ENCODE measurements at regions not wholly inside any gene's neighbourhood (a gene's known extent, or its start where the extent isn't known, plus 50 kb on each side); places are given as distances from the start of the nearest gene placed in this dataset.
"Not testable (repeated sequence)": the region's sequence is repeated elsewhere in the genome, so short reads cannot be mapped to it uniquely, and the experiment has no call there.

DNA sequence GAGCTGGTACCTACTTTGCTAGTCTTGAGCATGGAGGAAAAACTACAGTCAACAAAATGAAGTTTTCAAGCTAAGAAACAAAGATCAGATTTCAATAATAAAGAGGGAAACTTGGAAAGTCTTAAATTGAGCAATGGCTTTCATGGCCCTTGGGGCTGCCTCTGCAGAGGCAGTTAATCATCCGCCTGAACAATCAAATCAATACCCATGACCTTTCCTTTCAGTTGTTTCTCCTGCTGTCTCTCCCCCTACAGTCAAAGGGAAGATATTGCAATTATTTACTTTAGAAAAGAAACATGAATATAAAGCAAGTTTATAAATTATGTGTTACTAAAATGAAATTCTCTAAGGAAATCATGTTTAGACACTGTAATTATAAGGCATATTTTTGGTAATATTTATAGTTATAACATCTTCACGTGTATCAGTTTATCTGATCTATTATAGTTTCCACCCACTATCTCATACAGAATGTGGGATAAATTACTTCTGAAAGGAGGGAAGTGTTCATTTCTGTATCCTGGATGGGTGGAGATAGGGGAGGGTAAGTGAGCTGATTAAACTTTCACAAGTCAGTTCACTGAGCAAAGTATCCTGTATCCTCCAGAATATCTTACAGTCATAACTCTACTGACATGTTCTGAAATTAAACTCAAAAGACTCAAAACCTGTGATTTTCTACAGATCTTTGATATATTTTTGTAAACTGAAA is 72.4 kb upstream of the TSC22D1 start (continued):
- peak; percentile 64 for TF ChIP-seq ONECUT2 (CRISPR knock-in tag; IDR thresholded peaks at IDR 0.05)
- TF ChIP-seq CEBPB (IDR thresholded peaks at IDR 0.05; ENCODE audit: borderline replicate concordance, low read depth, low read length), result peak; percentile 51; the same call in 1 of the 2 replicates
- TF ChIP-seq ZNF326 (CRISPR knock-in tag; IDR thresholded peaks at IDR 0.05; ENCODE audit: borderline replicate concordance), result no peak

DNA sequence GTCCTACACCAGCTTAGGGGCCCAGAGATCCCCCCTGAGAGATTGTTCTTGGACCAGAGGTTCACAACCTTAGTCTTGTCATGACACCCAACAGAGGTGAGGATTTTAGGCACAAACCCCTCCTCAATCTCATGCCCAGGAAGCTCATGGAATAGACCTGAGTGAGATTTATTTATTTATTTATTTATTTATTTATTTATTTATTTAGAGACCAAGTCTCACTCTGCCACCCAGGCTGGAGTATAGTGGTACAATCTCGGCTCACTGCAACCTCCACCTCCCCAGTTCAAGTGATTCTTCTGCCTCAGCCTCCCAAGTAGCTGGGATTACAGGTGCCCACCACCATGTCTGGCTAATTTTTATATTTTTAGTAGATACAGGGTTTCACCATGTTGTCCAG is 71.4 kb upstream of the TSC22D1 start:
- DNase-seq (ENCODE audit: low spot score); in situ Hi-C loops (cut with HindIII; ENCODE audit: extremely low pct_ligation_motif_present, low pct_unique_long_range_greater_than_20kb); H2AFZ ChIP-seq (ENCODE audit: low read length); FAIRE-seq; H3K4me3 ChIP-seq (replicated peaks in 1 of 3; ENCODE audit: insufficient read depth in 1 of 3, low read depth in 2 of 3, low read length in 3 of 3); H3K9me3 ChIP-seq (ENCODE audit: low read length); H3K79me2 ChIP-seq (ENCODE audit: insufficient read depth, low read length); H3K27ac ChIP-seq (ENCODE audit: extremely low read length, insufficient read depth, low read length); H3K36me3 ChIP-seq (replicated peaks in 1 of 2; ENCODE audit: control insufficient read depth in 1 of 2, insufficient read depth in 2 of 2, low read length in 2 of 2); POLR2A ChIA-PET; H3K27me3 ChIP-seq (ENCODE audit: control insufficient read depth in 1 of 2, insufficient read depth in 2 of 2, low read length in 2 of 2); H3K4me2 ChIP-seq (ENCODE audit: low read depth, low read length); ATAC-seq; H3K9ac ChIP-seq (ENCODE audit: insufficient read depth, low read depth, low read length); BruUV-seq (replicated peaks); intact Hi-C loops (cut with micrococcal nuclease; ENCODE audit: unreplicated experiment); H4K20me1 ChIP-seq (ENCODE audit: insufficient read depth, low read length): not testable (repeated sequence)
- CTCF ChIA-PET (ENCODE audit: low intra/inter-chr PET ratio, low total read pairs), result interaction anchor here (1.3 kb wide), 1 partner anchor 164 kb away, joined by 3 read pairs; no protein-coding TSS in a partner anchor
- WGBS (ENCODE audit: low lambda C conversion rate), result 44% methylated on average over 1 of the region's 1 CpG
- 0 out of 2 replicates have a peak, but pooled peaks cover 13% of the 10 kb centered on the region for H3K4me1 ChIP-seq (ENCODE audit: insufficient read depth, low read length)

DNA sequence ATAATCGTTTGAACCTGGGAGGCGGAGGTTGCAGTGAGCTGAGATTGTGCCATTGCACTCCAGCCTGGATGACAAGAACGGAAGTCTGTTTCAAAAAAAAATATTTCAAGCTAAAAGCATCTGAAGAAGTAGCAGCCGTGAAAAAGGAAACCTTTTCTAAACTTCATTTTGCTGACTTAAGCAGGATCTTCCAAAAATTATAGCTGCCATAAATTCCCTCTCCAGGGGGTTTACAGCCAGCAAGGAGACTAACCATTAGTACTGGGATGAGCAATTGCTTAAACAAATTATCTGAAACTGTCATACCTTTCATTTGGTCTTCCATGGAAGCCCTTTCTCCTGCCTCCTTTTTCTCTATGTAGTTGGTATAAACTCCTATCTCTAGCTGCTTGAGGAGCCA is 69.9 kb upstream of the TSC22D1 start:
- no peaks in the 10 kb centered on the region for H3K36me3 ChIP-seq (replicated peaks in 1 of 2; ENCODE audit: control insufficient read depth in 1 of 2, insufficient read depth in 2 of 2, low read length in 2 of 2)
- H4K20me1 ChIP-seq (ENCODE audit: insufficient read depth, low read length), result no peaks in the 10 kb centered on the region
- POLR2A ChIA-PET, result no interaction called here
- no peaks in the 10 kb centered on the region for H3K9me3 ChIP-seq (ENCODE audit: low read length)
- intact Hi-C loops (cut with micrococcal nuclease; ENCODE audit: unreplicated experiment), result no loop called here
- ATAC-seq, result no peak
- CTCF ChIA-PET (ENCODE audit: low intra/inter-chr PET ratio, low total read pairs), result no interaction called here
- H3K27ac ChIP-seq (ENCODE audit: extremely low read length, insufficient read depth, low read length), result no peak overlapping the region
- DNase-seq (ENCODE audit: low spot score), result no peak
- H3K79me2 ChIP-seq (ENCODE audit: insufficient read depth, low read length), result no peaks in the 10 kb centered on the region
- no peak overlapping the region for H3K4me2 ChIP-seq (ENCODE audit: low read depth, low read length)
- no peak overlapping the region for H3K4me3 ChIP-seq (replicated peaks in 1 of 3; ENCODE audit: insufficient read depth in 1 of 3, low read depth in 2 of 3, low read length in 3 of 3)
- no peak overlapping the region for H3K9ac ChIP-seq (ENCODE audit: insufficient read depth, low read depth, low read length)
- 0 out of 2 replicates have a peak, but pooled peaks cover 13% of the 10 kb centered on the region for H3K4me1 ChIP-seq (ENCODE audit: insufficient read depth, low read length)
- FAIRE-seq, result no peak
- no peak overlapping the region for H2AFZ ChIP-seq (ENCODE audit: low read length)
- H3K27me3 ChIP-seq (ENCODE audit: control insufficient read depth in 1 of 2, insufficient read depth in 2 of 2, low read length in 2 of 2), result no peaks in the 10 kb centered on the region
- BruUV-seq (replicated peaks), result no TSS peak
- in situ Hi-C loops (cut with HindIII; ENCODE audit: extremely low pct_ligation_motif_present, low pct_unique_long_range_greater_than_20kb), result no loop called here
- 81% methylated on average over 4 of the region's 4 CpGs for WGBS (ENCODE audit: low lambda C conversion rate)
- TF ChIP-seq, protein P1, sequence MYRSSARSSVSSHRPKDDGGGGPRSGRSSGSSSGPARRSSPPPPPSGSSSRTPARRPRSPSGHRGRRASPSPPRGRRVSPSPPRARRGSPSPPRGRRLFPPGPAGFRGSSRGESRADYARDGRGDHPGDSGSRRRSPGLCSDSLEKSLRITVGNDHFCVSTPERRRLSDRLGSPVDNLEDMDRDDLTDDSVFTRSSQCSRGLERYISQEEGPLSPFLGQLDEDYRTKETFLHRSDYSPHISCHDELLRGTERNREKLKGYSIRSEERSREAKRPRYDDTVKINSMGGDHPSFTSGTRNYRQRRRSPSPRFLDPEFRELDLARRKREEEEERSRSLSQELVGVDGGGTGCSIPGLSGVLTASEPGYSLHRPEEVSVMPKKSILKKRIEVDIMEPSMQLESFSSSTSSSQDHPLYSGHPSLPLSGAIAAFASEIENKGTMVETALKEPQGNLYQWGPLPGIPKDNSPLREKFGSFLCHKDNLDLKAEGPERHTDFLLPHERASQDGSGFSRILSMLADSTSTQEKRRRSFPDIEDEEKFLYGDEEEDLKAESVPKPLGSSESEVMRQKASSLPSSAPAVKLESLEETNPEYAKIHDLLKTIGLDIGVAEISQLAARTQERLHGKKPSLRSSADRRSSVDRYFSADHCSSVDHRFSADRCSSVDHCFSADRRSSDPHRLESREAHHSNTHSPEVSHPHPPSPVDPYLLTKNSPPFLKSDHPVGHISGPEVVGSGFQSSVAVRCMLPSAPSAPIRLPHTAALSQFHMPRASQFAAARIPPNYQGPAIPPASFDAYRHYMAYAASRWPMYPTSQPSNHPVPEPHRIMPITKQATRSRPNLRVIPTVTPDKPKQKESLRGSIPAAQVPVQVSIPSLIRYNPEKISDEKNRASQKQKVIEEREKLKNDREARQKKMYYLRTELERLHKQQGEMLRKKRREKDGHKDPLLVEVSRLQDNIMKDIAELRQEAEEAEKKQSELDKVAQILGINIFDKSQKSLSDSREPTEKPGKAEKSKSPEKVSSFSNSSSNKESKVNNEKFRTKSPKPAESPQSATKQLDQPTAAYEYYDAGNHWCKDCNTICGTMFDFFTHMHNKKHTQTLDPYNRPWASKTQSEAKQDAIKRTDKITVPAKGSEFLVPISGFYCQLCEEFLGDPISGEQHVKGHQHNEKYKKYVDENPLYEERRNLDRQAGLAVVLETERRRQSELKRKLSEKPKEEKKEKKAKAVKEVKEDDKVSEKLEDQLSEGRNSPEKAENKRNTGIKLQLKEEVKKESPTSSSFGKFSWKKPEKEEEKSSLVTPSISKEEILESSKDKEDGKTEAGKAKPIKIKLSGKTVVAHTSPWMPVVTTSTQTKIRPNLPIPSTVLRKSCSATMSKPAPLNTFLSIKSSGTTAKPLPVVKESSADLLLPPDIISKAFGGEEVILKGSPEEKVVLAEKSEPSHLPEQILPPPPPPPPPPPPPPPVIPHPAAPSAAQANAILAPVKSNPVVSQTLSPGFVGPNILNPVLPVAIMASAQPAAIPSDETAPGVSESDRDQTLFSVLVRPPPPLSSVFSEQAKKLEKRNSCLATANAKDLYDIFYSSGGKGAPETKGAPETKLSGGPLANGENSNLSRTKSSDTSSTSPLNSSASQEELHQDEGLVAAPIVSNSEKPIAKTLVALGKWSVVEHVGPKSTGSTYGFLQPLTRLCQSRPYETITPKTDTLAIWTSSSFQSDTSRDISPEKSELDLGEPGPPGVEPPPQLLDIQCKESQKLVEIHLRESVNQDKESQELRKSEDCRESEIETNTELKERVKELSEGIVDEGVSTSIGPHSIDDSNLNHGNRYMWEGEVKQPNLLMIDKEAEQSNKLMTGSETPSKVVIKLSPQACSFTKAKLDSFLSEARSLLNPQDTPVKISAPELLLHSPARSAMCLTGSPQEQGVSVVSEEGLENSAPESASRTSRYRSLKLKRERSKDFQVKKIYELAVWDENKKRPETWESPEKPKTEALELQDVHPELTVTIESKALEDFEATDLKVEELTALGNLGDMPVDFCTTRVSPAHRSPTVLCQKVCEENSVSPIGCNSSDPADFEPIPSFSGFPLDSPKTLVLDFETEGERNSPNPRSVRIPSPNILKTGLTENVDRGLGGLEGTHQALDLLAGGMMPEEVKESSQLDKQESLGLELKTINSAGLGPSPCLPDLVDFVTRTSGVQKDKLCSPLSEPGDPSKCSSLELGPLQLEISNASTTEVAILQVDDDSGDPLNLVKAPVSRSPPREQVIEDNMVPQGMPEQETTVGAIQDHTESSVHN (CRISPR knock-in tag; IDR thresholded peaks at IDR 0.05), result no peak
- TF ChIP-seq ZNF33A (CRISPR knock-in tag; IDR thresholded peaks at IDR 0.05; ENCODE audit: borderline replicate concordance) (no peak), SRF (IDR thresholded peaks at IDR 0.05; ENCODE audit: low read depth, low read length) (no peak), ZNF350 (CRISPR knock-in tag; IDR thresholded peaks at IDR 0.05; ENCODE audit: borderline replicate concordance, low read depth) (no peak)
